ENCODE measurements at regions not wholly inside any gene's neighbourhood (a gene's known extent, or its start where the extent isn't known, plus 50 kb on each side); places are given as distances from the start of the nearest gene placed in this dataset.
"Not testable (repeated sequence)": the region's sequence is repeated elsewhere in the genome, so short reads cannot be mapped to it uniquely, and the experiment has no call there.

GRCh38 chr7:106561151-106561550, 99.8 kb downstream of the CCDC71L start:
- H3K27ac Mint-ChIP-seq = peak overlapping the region; percentile 50
- peak; percentile 43 for ATAC-seq

GRCh38 chr7:106560482-106560881, 100.5 kb downstream of the CCDC71L start:
- H3K9me3 Mint-ChIP-seq = no peaks in the 10 kb centered on the region
- no peaks in the 10 kb centered on the region for H3K36me3 Mint-ChIP-seq (ENCODE audit: low read depth)
- ATAC-seq (peak; percentile 49), DNase-seq (no peak)
- no peak overlapping the region for H3K27ac Mint-ChIP-seq
- peaks cover 14% of the 10 kb centered on the region for H3K27me3 Mint-ChIP-seq
- peaks cover 17% of the 10 kb centered on the region for H3K4me1 Mint-ChIP-seq
- no peak overlapping the region for H3K4me3 Mint-ChIP-seq

More at GRCh38 chr7:106561151-106561550, 99.8 kb downstream of the CCDC71L start:
- H3K4me1 Mint-ChIP-seq = peaks cover 17% of the 10 kb centered on the region
- no peaks in the 10 kb centered on the region for H3K9me3 Mint-ChIP-seq
- H3K4me3 Mint-ChIP-seq = no peak overlapping the region
- H3K27me3 Mint-ChIP-seq = peaks cover 14% of the 10 kb centered on the region
- no peak for DNase-seq
- no peaks in the 10 kb centered on the region for H3K36me3 Mint-ChIP-seq (ENCODE audit: low read depth)

- not testable (repeated sequence) for DNase-seq; H3K4me3 Mint-ChIP-seq; H3K27ac Mint-ChIP-seq; H3K9me3 Mint-ChIP-seq; ATAC-seq; H3K36me3 Mint-ChIP-seq (ENCODE audit: low read depth)
- Mint-ChIP-seq H3K4me1 (peaks cover 22% of the 10 kb centered on the region), H3K27me3 (peaks cover 14% of the 10 kb centered on the region)
Observed at GRCh38 chr7:106556244-106556643, 104.7 kb downstream of the CCDC71L start.

GRCh38 chr7:106554623-106555022, 106.3 kb downstream of the CCDC71L start:
- Mint-ChIP-seq H3K27me3 (peaks cover 14% of the 10 kb centered on the region), H3K4me1 (peaks cover 12% of the 10 kb centered on the region)
- not testable (repeated sequence) for H3K4me3 Mint-ChIP-seq; H3K36me3 Mint-ChIP-seq (ENCODE audit: low read depth); ATAC-seq; H3K9me3 Mint-ChIP-seq; H3K27ac Mint-ChIP-seq; DNase-seq

- Mint-ChIP-seq H3K9me3 (peaks cover 9% of the 10 kb centered on the region), H3K4me3 (no peak overlapping the region), H3K27ac (no peak overlapping the region), H3K27me3 (peaks cover 8% of the 10 kb centered on the region), H3K36me3 (ENCODE audit: low read depth) (peaks cover 2% of the 10 kb centered on the region), H3K4me1 (peaks cover 12% of the 10 kb centered on the region)
- ATAC-seq (no peak), DNase-seq (no peak)
Observed at GRCh38 chr7:106553446-106553836, 107.5 kb downstream of the CCDC71L start.

- H3K9me3 Mint-ChIP-seq = peaks cover 9% of the 10 kb centered on the region
- no peak overlapping the region for H3K4me3 Mint-ChIP-seq
- peaks cover 2% of the 10 kb centered on the region for H3K36me3 Mint-ChIP-seq (ENCODE audit: low read depth)
- peaks cover 12% of the 10 kb centered on the region for H3K4me1 Mint-ChIP-seq
- peaks cover 3% of the 10 kb centered on the region for H3K27me3 Mint-ChIP-seq
- DNase-seq = no peak
- ATAC-seq = no peak
- H3K27ac Mint-ChIP-seq = no peak overlapping the region
Observed at GRCh38 chr7:106552645-106553445, 108.1 kb downstream of the CCDC71L start.

- H3K4me1 Mint-ChIP-seq = peaks cover 12% of the 10 kb centered on the region
- DNase-seq = no peak
- no peak for ATAC-seq
Observed at GRCh38 chr7:106551936-106552335, 109.0 kb downstream of the CCDC71L start.

GRCh38 chr7:106548491-106548890, 112.5 kb downstream of the CCDC71L start:
- no peak overlapping the region for H3K4me3 Mint-ChIP-seq
- peaks cover 12% of the 10 kb centered on the region for H3K4me1 Mint-ChIP-seq
- H3K36me3 Mint-ChIP-seq (ENCODE audit: low read depth) = peaks cover 2% of the 10 kb centered on the region
- H3K27ac Mint-ChIP-seq = no peak overlapping the region
- H3K27me3 Mint-ChIP-seq = no peaks in the 10 kb centered on the region
- no peak for DNase-seq
- no peaks in the 10 kb centered on the region for H3K9me3 Mint-ChIP-seq
- ATAC-seq = no peak

More at GRCh38 chr7:106551936-106552335, 109.0 kb downstream of the CCDC71L start:
- no peak overlapping the region for H3K27ac Mint-ChIP-seq
- no peak overlapping the region for H3K4me3 Mint-ChIP-seq
- peaks cover 9% of the 10 kb centered on the region for H3K9me3 Mint-ChIP-seq
- peaks cover 2% of the 10 kb centered on the region for H3K36me3 Mint-ChIP-seq (ENCODE audit: low read depth)
- H3K27me3 Mint-ChIP-seq = no peaks in the 10 kb centered on the region

- H3K9me3 Mint-ChIP-seq = no peaks in the 10 kb centered on the region
- no peak overlapping the region for H3K27ac Mint-ChIP-seq
- H3K27me3 Mint-ChIP-seq = no peaks in the 10 kb centered on the region
- H3K4me1 Mint-ChIP-seq = peaks cover 9% of the 10 kb centered on the region
- H3K36me3 Mint-ChIP-seq (ENCODE audit: low read depth) = no peaks in the 10 kb centered on the region
- H3K4me3 Mint-ChIP-seq = no peak overlapping the region
- DNase-seq (no peak), ATAC-seq (no peak)
Observed at GRCh38 chr7:106545275-106545674, 115.7 kb downstream of the CCDC71L start.

- Mint-ChIP-seq H3K27me3 (no peaks in the 10 kb centered on the region), H3K27ac (no peak overlapping the region), H3K36me3 (ENCODE audit: low read depth) (no peaks in the 10 kb centered on the region), H3K4me1 (peaks cover 9% of the 10 kb centered on the region), H3K9me3 (no peaks in the 10 kb centered on the region), H3K4me3 (no peak overlapping the region)
- ATAC-seq = no peak
- no peak for DNase-seq
Observed at GRCh38 chr7:106543221-106543757, 117.7 kb downstream of the CCDC71L start.

- Mint-ChIP-seq H3K9me3 (no peaks in the 10 kb centered on the region), H3K27ac (no peak overlapping the region), H3K27me3 (no peaks in the 10 kb centered on the region), H3K4me3 (no peak overlapping the region), H3K36me3 (ENCODE audit: low read depth) (no peaks in the 10 kb centered on the region), H3K4me1 (peaks cover 9% of the 10 kb centered on the region)
- ATAC-seq = peak; percentile 76
- peak; percentile 51 for DNase-seq
Observed at GRCh38 chr7:106542550-106543220, 118.3 kb downstream of the CCDC71L start.

- Mint-ChIP-seq H3K4me1 (peaks cover 8% of the 10 kb centered on the region), H3K36me3 (ENCODE audit: low read depth) (no peaks in the 10 kb centered on the region), H3K27me3 (no peaks in the 10 kb centered on the region), H3K4me3 (no peak overlapping the region), H3K27ac (no peak overlapping the region), H3K9me3 (no peaks in the 10 kb centered on the region)
- ATAC-seq = no peak
- DNase-seq = no peak
Observed at GRCh38 chr7:106538638-106539037, 122.3 kb downstream of the CCDC71L start.

GRCh38 chr7:106537119-106537518, 123.8 kb downstream of the CCDC71L start:
- H3K4me1 Mint-ChIP-seq = peaks cover 3% of the 10 kb centered on the region
- no peaks in the 10 kb centered on the region for H3K36me3 Mint-ChIP-seq (ENCODE audit: low read depth)
- DNase-seq (no peak), ATAC-seq (no peak)
- H3K4me3 Mint-ChIP-seq = no peak overlapping the region
- no peaks in the 10 kb centered on the region for H3K9me3 Mint-ChIP-seq
- no peak overlapping the region for H3K27ac Mint-ChIP-seq
- H3K27me3 Mint-ChIP-seq = no peaks in the 10 kb centered on the region

GRCh38 chr7:106536079-106536478, 124.9 kb downstream of the CCDC71L start:
- no peak overlapping the region for H3K4me3 Mint-ChIP-seq
- peaks cover 3% of the 10 kb centered on the region for H3K4me1 Mint-ChIP-seq
- ATAC-seq (no peak), DNase-seq (no peak)
- H3K27ac Mint-ChIP-seq = no peak overlapping the region
- no peaks in the 10 kb centered on the region for H3K27me3 Mint-ChIP-seq
- no peaks in the 10 kb centered on the region for H3K36me3 Mint-ChIP-seq (ENCODE audit: low read depth)
- no peaks in the 10 kb centered on the region for H3K9me3 Mint-ChIP-seq
